PFSK-1 (cell line): ENCODE measurements at regions not wholly inside any gene's neighbourhood (a gene's known extent, or its start where the extent isn't known, plus 50 kb on each side); places are given as distances from the start of the nearest gene placed in this dataset.

Source experiments
- FOXP2 ChIP-seq: optimal IDR thresholded peaks from 2 replicates; pipeline ENCODE3; 2011; ENCODE audit warnings: borderline replicate concordance, control low read depth, inconsistent platforms; ENCODE audit not compliant: insufficient read depth; ENCODE audit errors: extremely low read length, extremely low read depth
- POLR2AphosphoS5 ChIP-seq: IDR thresholded peaks from 2 replicates; pipeline ENCODE4 v1.6.1; 2012; ENCODE audit warnings: low read depth, mild to moderate bottlenecking, control low read depth, low read length, moderate library complexity
- SIN3A ChIP-seq: IDR thresholded peaks from 2 replicates; pipeline ENCODE4 v1.6.1; 2012; ENCODE audit warnings: mild to moderate bottlenecking, low read length, moderate library complexity, borderline replicate concordance; ENCODE audit not compliant: insufficient read depth
- TAF1 ChIP-seq: IDR thresholded peaks from 2 replicates; pipeline ENCODE4 v1.6.1; 2012; ENCODE audit warnings: low read length, control low read depth, borderline replicate concordance; ENCODE audit not compliant: insufficient read depth
- TF ChIP-seq, protein P1 (sequence below), 2 experiments: IDR thresholded peaks; 2 replicates each; pipeline versions ENCODE4 v1.6.1 to v1.8.0; 2011 to 2012; ENCODE audit warnings: low read depth in 2 of 2, low read length in 2 of 2, control low read depth in 1 of 2, inconsistent platforms in 1 of 2, mild to moderate bottlenecking in 1 of 2, moderate library complexity in 1 of 2; ENCODE audit not compliant: insufficient read depth in 1 of 2

DNA sequence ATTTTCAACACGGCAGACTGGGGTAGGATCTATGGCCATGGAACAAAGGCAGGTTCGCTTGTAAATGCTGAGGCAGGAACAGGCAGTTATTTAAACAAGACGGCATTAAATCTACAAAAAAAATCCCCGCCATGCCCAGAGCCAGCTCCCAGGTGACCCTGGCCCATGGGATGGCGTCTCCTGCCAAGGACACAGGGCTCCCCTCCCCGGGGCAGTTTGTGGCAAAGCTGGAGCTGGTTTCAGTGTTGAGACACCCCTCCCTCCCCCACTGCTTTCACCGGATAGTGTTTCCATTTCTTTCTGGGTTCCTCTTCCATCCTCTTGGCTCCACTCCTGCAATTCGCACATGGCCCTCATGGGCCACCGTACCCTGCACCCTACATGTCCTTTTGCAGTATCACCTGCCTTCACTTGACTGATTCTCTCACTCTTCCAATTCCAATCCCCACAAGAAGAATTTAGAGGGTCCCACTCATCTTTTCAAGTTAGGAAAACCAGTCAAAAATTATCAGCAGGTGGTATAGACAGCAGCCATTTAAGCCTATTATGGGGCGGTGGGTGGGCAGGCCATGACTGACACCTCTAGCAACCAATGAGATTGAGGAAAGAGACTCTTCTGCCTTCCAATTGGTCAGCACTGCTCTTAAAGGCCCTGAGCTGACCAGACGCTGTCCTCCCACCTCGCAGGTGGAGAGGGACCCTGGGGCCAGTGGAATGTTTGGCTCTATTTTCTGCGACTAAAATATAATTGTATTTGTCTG, 52.0 kb downstream of the OLIG1 start:
- no peak for TF ChIP-seq SIN3A
- no peak for TF ChIP-seq POLR2AphosphoS5
- TF ChIP-seq, protein P1, sequence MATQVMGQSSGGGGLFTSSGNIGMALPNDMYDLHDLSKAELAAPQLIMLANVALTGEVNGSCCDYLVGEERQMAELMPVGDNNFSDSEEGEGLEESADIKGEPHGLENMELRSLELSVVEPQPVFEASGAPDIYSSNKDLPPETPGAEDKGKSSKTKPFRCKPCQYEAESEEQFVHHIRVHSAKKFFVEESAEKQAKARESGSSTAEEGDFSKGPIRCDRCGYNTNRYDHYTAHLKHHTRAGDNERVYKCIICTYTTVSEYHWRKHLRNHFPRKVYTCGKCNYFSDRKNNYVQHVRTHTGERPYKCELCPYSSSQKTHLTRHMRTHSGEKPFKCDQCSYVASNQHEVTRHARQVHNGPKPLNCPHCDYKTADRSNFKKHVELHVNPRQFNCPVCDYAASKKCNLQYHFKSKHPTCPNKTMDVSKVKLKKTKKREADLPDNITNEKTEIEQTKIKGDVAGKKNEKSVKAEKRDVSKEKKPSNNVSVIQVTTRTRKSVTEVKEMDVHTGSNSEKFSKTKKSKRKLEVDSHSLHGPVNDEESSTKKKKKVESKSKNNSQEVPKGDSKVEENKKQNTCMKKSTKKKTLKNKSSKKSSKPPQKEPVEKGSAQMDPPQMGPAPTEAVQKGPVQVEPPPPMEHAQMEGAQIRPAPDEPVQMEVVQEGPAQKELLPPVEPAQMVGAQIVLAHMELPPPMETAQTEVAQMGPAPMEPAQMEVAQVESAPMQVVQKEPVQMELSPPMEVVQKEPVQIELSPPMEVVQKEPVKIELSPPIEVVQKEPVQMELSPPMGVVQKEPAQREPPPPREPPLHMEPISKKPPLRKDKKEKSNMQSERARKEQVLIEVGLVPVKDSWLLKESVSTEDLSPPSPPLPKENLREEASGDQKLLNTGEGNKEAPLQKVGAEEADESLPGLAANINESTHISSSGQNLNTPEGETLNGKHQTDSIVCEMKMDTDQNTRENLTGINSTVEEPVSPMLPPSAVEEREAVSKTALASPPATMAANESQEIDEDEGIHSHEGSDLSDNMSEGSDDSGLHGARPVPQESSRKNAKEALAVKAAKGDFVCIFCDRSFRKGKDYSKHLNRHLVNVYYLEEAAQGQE (IDR thresholded peaks at IDR 0.05; ENCODE audit: insufficient read depth in 1 of 2, low read depth in 2 of 2, low read length in 2 of 2) = no peak
- no peak for TF ChIP-seq TAF1
- no peak for TF ChIP-seq FOXP2

DNA sequence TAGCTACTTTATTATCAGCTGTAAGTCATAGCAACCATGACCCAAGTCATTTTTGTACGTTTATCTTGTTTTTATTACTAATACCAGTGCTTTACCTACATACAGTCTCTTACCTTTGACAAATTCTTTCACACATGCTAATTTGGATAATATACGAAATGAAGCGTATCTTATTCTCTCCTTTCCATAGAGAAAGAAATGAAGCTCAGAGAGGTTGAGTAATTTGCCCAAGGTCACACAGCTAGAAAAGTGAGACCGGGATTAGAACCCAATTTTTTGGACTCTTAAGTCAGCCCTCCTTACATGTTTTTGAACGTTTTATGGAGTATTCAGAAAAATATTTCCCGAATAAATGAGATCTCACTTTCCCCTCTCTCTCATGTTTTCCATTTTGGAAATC, 52.6 kb downstream of the OLIG1 start:
- no peak for TF ChIP-seq SIN3A
- TF ChIP-seq FOXP2 = no peak
- TF ChIP-seq, protein P1 (IDR thresholded peaks at IDR 0.05; ENCODE audit: insufficient read depth in 1 of 2, low read depth in 2 of 2, low read length in 2 of 2) = no peak
- no peak for TF ChIP-seq TAF1
- TF ChIP-seq POLR2AphosphoS5 = no peak

DNA sequence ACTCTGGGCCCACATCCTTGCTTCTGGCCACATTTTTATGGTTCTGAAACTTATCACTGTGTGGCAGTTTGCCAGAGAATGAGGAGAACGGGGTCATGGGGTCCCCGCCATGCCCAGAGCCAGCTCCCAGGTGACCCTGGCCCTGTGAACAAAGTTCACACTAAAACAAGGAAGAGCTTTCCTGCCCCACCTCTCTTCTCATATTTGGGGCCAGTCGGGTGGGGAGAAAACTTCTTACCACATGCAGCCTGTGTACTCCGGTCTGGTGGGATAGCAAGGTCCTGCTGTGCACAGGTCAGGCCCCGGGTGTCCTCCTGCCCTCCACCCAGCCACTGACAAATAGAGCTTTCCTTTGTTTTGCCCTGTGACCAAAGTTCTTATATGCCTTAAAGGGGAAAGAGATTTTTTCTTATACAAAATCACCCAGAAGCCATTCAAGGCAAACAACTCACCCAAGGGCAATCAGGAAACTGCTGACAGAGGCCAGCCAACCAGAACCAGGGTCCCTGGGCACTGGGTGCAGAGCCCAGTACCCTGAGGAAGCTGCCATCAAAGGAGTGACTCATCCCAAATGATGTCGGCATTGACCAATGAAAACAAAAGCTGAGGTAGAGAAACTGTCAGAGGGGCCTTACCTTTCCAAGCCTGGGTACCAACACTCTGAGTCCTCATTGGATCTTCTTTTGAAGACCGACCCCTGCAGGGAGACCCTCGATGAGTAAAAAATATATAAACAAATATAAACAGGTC, 53.6 kb downstream of the OLIG1 start:
- TF ChIP-seq, protein P1 (IDR thresholded peaks at IDR 0.05; ENCODE audit: insufficient read depth in 1 of 2, low read depth in 2 of 2, low read length in 2 of 2) = no peak

DNA sequence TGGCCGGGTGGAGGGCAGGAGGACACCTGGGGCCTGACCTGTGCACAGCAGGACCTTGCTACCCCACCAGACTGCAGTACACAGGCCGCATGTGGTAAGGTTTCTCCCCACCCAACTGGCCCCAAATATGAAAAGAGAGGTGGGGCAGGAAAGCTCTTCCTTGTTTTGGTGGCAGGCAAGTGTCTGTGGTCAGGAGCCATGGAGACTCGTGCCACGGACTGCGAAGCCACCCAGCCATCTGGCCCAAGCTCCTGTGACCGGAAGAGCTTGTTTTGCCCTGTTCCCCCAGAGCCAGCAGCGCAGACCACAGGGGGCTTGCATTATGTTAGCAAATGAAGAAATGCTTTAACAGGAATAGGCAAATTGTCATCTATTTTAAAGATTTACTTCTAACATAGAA, 54.9 kb downstream of the OLIG1 start:
- no peak for TF ChIP-seq TAF1
- TF ChIP-seq SIN3A = no peak

DNA sequence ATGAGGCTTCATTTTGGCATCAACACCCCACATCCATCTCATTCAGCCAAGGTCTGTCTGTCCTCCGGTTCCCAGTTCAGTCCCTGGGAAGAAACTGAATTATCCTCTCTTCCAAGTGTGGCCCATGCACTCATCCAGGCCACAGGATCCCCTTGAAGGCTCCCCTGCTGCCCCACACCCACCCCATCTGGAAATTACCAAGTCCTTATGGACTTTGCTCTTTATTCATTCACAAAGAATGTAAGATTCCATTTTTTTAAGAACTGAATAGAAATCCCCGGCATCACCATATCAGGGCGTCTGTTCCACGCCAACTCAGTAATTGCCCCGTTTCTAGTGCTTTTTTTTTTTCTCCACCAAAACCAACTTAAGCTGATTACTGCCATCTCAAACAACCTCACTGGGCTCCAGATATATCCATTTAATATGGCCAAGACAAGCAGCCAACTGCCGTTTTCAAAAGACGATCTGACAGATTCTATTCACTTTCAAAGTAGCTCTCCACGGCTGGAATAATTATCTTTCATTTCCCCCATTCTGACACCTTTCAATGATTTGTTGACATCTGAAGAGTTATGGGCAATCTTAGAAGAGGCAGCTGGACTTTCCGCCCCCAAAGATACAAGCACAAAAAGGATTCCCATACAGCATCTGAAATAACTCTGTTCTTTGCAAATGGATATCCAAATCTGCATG, 55.9 kb downstream of the OLIG1 start:
- TF ChIP-seq SIN3A (no peak), TAF1 (no peak), FOXP2 (no peak), POLR2AphosphoS5 (no peak)
- TF ChIP-seq, protein P1 (IDR thresholded peaks at IDR 0.05; ENCODE audit: insufficient read depth in 1 of 2, low read depth in 2 of 2, low read length in 2 of 2) = no peak
